Bronchial epithelial cell (primary cell): ENCODE measurements at regions not wholly inside any gene's neighbourhood (a gene's known extent, or its start where the extent isn't known, plus 50 kb on each side); places are given as distances from the start of the nearest gene placed in this dataset.
A peak's percentile ranks its signal among the peaks of the same experiment; 100 is the strongest.

Source experiments
- DNase-seq: peaks from one replicate; pipeline ENCODE4 v3.0.0-alpha.2; 2010; ENCODE audit warnings: low read depth
- FAIRE-seq: peaks from 2 replicates; lab custom pipeline; 2011; peaks lifted over from hg19 to GRCh38; lab: Jason Lieb, UNC
- H3K27me3 ChIP-seq: 2 replicates; pipeline ENCODE4 v1.5.1; 2011; ENCODE audit warnings: low read length; ENCODE audit not compliant: control insufficient read depth, insufficient read depth
- H3K36me3 ChIP-seq: 2 replicates; pipeline ENCODE4 v1.5.1; 2011; ENCODE audit warnings: low read length; ENCODE audit not compliant: control insufficient read depth, insufficient read depth
- H3K4me3 ChIP-seq: 2 replicates; pipeline ENCODE4 v1.5.1; 2011; ENCODE audit warnings: mild to moderate bottlenecking, low read depth, low read length, control low read depth
- TF ChIP-seq, protein P1 (sequence below): IDR thresholded peaks from 2 replicates; pipeline ENCODE4 v1.5.1; 2011; ENCODE audit warnings: mild to moderate bottlenecking, moderate library complexity, low read length, control low read depth, inconsistent platforms; ENCODE audit not compliant: insufficient read depth, severe bottlenecking

DNA sequence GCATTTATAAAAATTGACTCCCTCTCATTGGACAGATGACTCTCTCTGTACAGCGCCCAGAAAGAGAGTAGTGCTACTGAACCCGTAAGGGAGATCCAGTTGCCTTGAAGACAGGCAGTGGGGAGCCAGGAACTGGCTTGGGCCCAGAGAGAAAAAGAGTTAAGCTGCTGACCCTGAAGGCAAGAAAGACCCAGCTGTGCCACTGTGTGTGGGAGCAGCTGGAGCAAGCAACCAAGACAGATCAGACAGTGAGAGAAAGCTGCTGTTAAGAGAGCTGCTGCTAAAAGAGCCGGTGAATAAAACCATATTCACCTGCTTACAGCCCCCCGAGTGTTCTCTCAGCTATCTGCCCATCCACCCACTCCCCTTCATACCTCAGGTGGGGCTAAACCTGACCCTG is 149.7 kb upstream of the ADAMTS16 start:
- Histone ChIP-seq H3K4me3 (no peak overlapping the region), H3K27me3 (no peaks in the 10 kb centered on the region), H3K36me3 (no peaks in the 10 kb centered on the region)
- FAIRE-seq (no peak), DNase-seq (no peak)
- TF ChIP-seq, protein P1, sequence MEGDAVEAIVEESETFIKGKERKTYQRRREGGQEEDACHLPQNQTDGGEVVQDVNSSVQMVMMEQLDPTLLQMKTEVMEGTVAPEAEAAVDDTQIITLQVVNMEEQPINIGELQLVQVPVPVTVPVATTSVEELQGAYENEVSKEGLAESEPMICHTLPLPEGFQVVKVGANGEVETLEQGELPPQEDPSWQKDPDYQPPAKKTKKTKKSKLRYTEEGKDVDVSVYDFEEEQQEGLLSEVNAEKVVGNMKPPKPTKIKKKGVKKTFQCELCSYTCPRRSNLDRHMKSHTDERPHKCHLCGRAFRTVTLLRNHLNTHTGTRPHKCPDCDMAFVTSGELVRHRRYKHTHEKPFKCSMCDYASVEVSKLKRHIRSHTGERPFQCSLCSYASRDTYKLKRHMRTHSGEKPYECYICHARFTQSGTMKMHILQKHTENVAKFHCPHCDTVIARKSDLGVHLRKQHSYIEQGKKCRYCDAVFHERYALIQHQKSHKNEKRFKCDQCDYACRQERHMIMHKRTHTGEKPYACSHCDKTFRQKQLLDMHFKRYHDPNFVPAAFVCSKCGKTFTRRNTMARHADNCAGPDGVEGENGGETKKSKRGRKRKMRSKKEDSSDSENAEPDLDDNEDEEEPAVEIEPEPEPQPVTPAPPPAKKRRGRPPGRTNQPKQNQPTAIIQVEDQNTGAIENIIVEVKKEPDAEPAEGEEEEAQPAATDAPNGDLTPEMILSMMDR: no peak

DNA sequence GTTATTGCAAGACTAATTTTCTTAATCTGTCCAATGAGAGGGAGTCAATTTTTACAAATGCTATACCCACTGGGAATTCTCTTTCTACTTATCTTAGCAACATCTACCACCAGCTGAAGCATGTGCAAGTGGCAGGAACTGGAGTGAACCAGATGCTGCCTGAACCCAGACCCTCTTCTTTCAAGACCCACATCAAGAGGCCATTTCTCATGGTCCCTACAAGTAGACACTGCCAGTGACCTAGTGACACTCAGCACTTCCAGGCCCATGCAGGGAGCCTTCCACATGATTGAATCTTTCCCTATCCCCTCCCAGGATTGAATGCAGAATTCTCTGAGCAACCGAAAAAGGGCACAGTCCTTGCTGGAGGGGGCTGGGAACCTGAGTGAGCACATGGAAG is 148.2 kb upstream of the ADAMTS16 start:
- TF ChIP-seq, protein P1: no peak
- no peak for DNase-seq
- Histone ChIP-seq H3K4me3 (no peak overlapping the region), H3K27me3 (no peaks in the 10 kb centered on the region), H3K36me3 (no peaks in the 10 kb centered on the region)
- FAIRE-seq: no peak

DNA sequence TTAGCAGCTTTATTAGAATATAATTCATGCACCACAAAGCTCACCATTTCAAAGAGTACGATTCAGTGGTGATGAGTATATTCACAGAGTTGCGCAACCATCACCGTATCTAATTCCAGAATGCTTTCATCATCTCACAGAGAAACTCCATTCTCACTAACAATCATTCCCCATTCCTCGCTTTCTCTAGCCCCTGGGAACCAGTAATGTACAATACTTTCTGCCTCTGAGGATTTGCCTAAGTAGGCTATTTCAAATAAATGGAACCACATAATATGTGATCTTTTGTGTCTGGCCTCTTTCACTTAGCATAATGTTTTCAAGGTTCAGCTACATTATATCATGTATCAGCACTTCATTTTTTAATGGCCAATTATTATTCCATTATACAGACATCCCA is 145.1 kb upstream of the ADAMTS16 start:
- TF ChIP-seq, protein P1: no peak
- Histone ChIP-seq H3K36me3 (no peaks in the 10 kb centered on the region), H3K27me3 (no peaks in the 10 kb centered on the region), H3K4me3 (no peak overlapping the region)
- FAIRE-seq (no peak), DNase-seq (peak; percentile 42)

DNA sequence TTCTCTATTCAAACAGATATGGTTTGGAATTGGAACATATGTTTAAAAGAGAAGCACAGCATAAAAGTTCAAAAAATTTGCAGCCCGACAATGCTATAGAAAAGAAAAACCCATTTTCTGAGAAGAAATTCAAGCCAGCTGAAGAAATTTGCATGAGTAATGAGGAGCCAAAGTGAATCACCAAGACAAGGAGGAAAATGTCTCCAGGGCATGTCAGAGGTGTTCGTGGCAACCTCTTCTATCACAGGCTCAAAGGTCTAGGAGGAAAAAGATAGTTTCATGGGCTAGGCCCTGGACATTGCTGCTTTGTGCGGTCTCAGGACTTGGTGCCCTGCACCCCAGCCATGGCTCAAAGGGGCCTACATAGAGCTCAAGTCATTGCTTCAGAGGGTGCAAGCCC is 134.8 kb upstream of the ADAMTS16 start:
- TF ChIP-seq, protein P1: no peak
- DNase-seq (peak; percentile 3), FAIRE-seq (no peak)

DNA sequence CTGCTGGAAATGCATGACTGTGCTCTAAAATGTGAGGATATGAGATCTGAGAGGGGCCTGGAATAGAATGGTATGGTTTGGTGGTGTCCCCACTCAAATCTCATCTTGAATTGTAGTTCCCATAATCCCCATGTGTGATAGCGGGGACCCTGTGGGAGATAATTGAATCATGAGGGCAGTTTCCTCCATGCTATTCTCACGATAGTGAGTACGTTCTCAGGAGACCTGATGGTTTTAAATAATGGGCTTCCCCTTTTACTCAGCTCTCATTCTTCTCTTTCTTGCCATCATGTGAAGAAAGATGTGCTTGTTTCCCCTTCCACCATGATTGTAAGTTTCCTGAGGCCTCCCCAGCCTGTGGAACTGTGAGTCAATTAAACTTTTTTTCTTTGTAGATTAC is 133.6 kb upstream of the ADAMTS16 start:
- TF ChIP-seq, protein P1: no peak
- no peaks in the 10 kb centered on the region for H3K27me3 ChIP-seq
- no peak for FAIRE-seq
- H3K36me3 ChIP-seq: no peaks in the 10 kb centered on the region
- H3K4me3 ChIP-seq: no peak overlapping the region
- no peak for DNase-seq

More for the DNA sequence above, 134.8 kb upstream of the ADAMTS16 start:
- Histone ChIP-seq H3K36me3 (no peaks in the 10 kb centered on the region), H3K27me3 (no peaks in the 10 kb centered on the region), H3K4me3 (no peak overlapping the region)

DNA sequence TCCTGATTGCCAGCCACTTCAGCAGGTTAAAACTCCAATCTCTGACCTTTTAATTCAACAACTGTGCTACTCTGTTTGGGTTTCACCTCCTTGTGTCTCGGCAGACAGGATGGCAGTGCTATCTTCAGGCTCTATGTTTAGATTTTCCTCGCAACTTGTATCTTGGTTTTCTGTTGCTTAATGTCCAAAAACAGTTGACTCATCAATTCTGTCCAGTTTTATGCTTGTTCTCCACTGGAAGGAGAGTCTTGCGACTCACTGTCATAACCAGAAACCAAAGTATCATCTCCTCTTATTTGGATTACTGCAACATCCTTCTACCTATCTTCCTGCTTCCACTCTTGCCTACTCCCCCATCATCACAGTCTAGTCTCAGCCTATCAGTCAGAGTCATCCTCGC is 130.9 kb upstream of the ADAMTS16 start:
- no peak for FAIRE-seq

More for the DNA sequence above, 130.9 kb upstream of the ADAMTS16 start:
- TF ChIP-seq, protein P1: no peak
- Histone ChIP-seq H3K36me3 (no peaks in the 10 kb centered on the region), H3K4me3 (no peak overlapping the region), H3K27me3 (no peaks in the 10 kb centered on the region)
- DNase-seq: no peak
